Astrocyte (in vitro differentiated cells and primary cell): ENCODE measurements at regions not wholly inside any gene's neighbourhood (a gene's known extent, or its start where the extent isn't known, plus 50 kb on each side); places are given as distances from the start of the nearest gene placed in this dataset.
"Not testable (repeated sequence)": the region's sequence is repeated elsewhere in the genome, so short reads cannot be mapped to it uniquely, and the experiment has no call there.

Experiments
- DNase-seq: peaks from one replicate; pipeline ENCODE4 v3.0.0-alpha.2; 2010; ENCODE audit warnings: low read depth
- FAIRE-seq: peaks from 2 replicates; lab custom pipeline; 2011; peaks lifted over from hg19 to GRCh38; lab: Jason Lieb, UNC
- H2AFZ ChIP-seq: 2 replicates; pipeline ENCODE4 v1.6.0; 2012; ENCODE audit warnings: low read depth, low read length, inconsistent platforms
- H3K27ac ChIP-seq: 2 replicates; pipeline ENCODE4 v1.5.1; 2011; ENCODE audit warnings: low read depth, low read length, inconsistent platforms
- H3K27me3 ChIP-seq: 2 replicates; pipeline ENCODE4 v1.6.0; 2011; ENCODE audit warnings: low read length, inconsistent platforms; ENCODE audit not compliant: insufficient read depth
- H3K36me3 ChIP-seq: 2 replicates; pipeline ENCODE4 v1.5.1; 2011; ENCODE audit warnings: low read length, inconsistent platforms; ENCODE audit not compliant: insufficient read depth
- H3K4me1 ChIP-seq: 2 replicates; pipeline ENCODE4 v1.5.1; 2011; ENCODE audit warnings: low read length, inconsistent platforms; ENCODE audit not compliant: insufficient read depth
- H3K4me2 ChIP-seq: 2 replicates; pipeline ENCODE4 v1.6.0; 2012; ENCODE audit warnings: low read length, inconsistent platforms
- H3K4me3 ChIP-seq: 2 replicates; pipeline ENCODE4 v1.5.1; 2011; ENCODE audit warnings: low read depth, mild to moderate bottlenecking, low read length, inconsistent platforms; ENCODE audit not compliant: insufficient read depth
- H3K79me2 ChIP-seq: 2 replicates; pipeline ENCODE4 v1.6.0; 2012; ENCODE audit warnings: mild to moderate bottlenecking, low read length, inconsistent platforms; ENCODE audit not compliant: insufficient read depth
- H3K9ac ChIP-seq: 2 replicates; pipeline ENCODE4 v1.6.0; 2012; ENCODE audit warnings: mild to moderate bottlenecking, low read length, inconsistent platforms
- H3K9me3 ChIP-seq: 2 replicates; pipeline ENCODE4 v1.5.1; 2012; ENCODE audit warnings: low read depth, mild to moderate bottlenecking, low read length, inconsistent platforms; ENCODE audit not compliant: insufficient read depth
- H4K20me1 ChIP-seq: 2 replicates; pipeline ENCODE4 v1.6.0; 2012; ENCODE audit warnings: low read length, inconsistent platforms; ENCODE audit not compliant: insufficient read depth
- H3K27ac Mint-ChIP-seq: one replicate; pipeline ENCODE4 v1.8.0; 2021; ENCODE audit warnings: mild to moderate bottlenecking, mixed read lengths; ENCODE audit not compliant: unreplicated experiment
- H3K27me3 Mint-ChIP-seq: one replicate; pipeline ENCODE4 v1.8.0; 2021; ENCODE audit warnings: low read depth, mixed read lengths; ENCODE audit not compliant: unreplicated experiment
- H3K36me3 Mint-ChIP-seq: one replicate; pipeline ENCODE4 v1.8.0; 2021; ENCODE audit warnings: low read depth, mixed read lengths; ENCODE audit not compliant: unreplicated experiment
- H3K4me1 Mint-ChIP-seq: one replicate; pipeline ENCODE4 v1.8.0; 2021; ENCODE audit warnings: low read depth, mixed read lengths; ENCODE audit not compliant: unreplicated experiment
- H3K4me3 Mint-ChIP-seq: one replicate; pipeline ENCODE4 v1.8.0; 2021; ENCODE audit warnings: mild to moderate bottlenecking, moderate library complexity, mixed read lengths; ENCODE audit not compliant: unreplicated experiment
- H3K9me3 Mint-ChIP-seq: one replicate; pipeline ENCODE4 v1.8.0; 2021; ENCODE audit warnings: mild to moderate bottlenecking, mixed read lengths; ENCODE audit not compliant: unreplicated experiment
- EZH2 ChIP-seq: IDR thresholded peaks from 2 replicates; pipeline ENCODE4 v1.6.1; 2012; ENCODE audit warnings: mild to moderate bottlenecking, low read length, inconsistent platforms; ENCODE audit not compliant: insufficient read depth
- TF ChIP-seq, protein P1 (sequence below): IDR thresholded peaks from 2 replicates; pipeline ENCODE4 v1.5.1; 2011; ENCODE audit warnings: low read depth, mild to moderate bottlenecking, inconsistent platforms, low read length, moderate library complexity; ENCODE audit not compliant: insufficient read depth

DNA sequence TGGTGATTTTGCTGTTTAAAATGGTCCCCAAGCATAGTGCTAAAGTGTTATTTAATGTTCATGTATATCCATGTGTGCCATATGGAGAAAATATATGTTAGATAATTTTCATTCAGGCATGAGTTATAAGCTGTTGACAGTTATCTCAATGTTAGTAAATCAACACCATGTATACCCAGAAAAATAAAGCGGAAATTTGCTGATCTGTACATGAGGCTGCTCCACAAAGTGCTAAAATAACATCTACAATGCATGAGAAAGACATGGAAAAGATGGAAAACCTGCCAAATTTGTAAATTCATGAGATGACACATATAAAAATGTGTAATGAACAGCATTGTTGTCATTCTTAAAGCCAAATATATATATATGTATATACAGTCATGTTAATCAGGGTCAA is 1199.2 kb downstream of the FSCB start:
- TF ChIP-seq, protein P1, sequence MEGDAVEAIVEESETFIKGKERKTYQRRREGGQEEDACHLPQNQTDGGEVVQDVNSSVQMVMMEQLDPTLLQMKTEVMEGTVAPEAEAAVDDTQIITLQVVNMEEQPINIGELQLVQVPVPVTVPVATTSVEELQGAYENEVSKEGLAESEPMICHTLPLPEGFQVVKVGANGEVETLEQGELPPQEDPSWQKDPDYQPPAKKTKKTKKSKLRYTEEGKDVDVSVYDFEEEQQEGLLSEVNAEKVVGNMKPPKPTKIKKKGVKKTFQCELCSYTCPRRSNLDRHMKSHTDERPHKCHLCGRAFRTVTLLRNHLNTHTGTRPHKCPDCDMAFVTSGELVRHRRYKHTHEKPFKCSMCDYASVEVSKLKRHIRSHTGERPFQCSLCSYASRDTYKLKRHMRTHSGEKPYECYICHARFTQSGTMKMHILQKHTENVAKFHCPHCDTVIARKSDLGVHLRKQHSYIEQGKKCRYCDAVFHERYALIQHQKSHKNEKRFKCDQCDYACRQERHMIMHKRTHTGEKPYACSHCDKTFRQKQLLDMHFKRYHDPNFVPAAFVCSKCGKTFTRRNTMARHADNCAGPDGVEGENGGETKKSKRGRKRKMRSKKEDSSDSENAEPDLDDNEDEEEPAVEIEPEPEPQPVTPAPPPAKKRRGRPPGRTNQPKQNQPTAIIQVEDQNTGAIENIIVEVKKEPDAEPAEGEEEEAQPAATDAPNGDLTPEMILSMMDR: no peak
- no peak for TF ChIP-seq EZH2
- Histone ChIP-seq H3K36me3 (no peaks in the 10 kb centered on the region), H3K9me3 (no peaks in the 10 kb centered on the region), H2AFZ (no peak overlapping the region), H3K4me2 (no peak overlapping the region), H3K4me3 (no peak overlapping the region), H3K9ac (no peak overlapping the region), H3K79me2 (no peaks in the 10 kb centered on the region), H4K20me1 (no peaks in the 10 kb centered on the region), H3K27ac (no peak overlapping the region), H3K27me3 (no peaks in the 10 kb centered on the region), H3K4me1 (no peaks in the 10 kb centered on the region)
- H3K27me3 Mint-ChIP-seq: no peaks in the 10 kb centered on the region
- H3K36me3 Mint-ChIP-seq: no peaks in the 10 kb centered on the region
- FAIRE-seq (no peak), DNase-seq (no peak)
- no peaks in the 10 kb centered on the region for H3K4me1 Mint-ChIP-seq
- no peak overlapping the region for H3K4me3 Mint-ChIP-seq
- no peaks in the 10 kb centered on the region for H3K9me3 Mint-ChIP-seq
- H3K27ac Mint-ChIP-seq: no peak overlapping the region

DNA sequence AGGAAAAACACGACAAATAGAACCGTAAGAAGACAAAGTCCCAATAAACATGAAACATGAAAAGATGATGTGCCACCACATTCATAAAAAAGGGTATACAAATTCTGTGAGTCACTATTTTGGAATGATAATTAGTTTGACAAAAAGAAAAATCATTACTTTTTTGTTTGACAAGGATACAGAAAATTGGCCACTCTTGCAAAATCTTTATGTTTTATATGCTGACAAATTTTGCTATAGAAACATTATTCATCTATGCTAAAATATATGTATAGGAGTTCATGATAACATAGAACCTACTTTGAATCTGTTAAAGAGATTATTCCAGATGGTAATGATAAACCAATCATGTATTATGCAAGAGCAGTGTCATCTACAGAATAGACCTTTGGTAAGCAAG is 1201.0 kb downstream of the FSCB start:
- no peak for DNase-seq

DNA sequence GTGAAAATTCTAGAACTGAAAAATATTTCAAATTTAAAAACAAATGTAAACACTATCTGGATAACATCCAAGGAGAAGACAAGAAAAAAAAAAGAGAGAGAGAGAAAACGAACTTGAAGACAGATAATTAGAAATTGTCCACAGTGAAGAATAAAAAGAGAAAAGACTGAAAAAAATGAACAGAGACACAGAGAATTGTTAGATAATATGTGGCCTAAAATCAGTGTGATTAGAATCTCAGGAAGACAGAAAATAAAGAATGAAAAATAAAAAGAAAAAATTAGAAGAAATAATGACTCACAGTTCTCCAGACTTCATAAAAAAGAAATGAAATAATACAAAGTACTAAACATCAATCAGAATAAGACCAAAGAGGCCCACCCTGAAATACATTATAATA is 1209.3 kb downstream of the FSCB start:
- no peak overlapping the region for H3K9ac ChIP-seq
- no peak for TF ChIP-seq EZH2

More for the DNA sequence above, 1201.0 kb downstream of the FSCB start:
- Mint-ChIP-seq H3K4me1 (no peaks in the 10 kb centered on the region), H3K9me3 (no peaks in the 10 kb centered on the region), H3K27me3 (no peaks in the 10 kb centered on the region), H3K4me3 (no peak overlapping the region), H3K36me3 (no peaks in the 10 kb centered on the region), H3K27ac (no peak overlapping the region)
- Histone ChIP-seq H3K4me2 (no peak overlapping the region), H3K4me1 (no peaks in the 10 kb centered on the region), H3K4me3 (no peak overlapping the region), H3K27me3 (no peaks in the 10 kb centered on the region), H3K9ac (no peak overlapping the region), H3K9me3 (no peaks in the 10 kb centered on the region), H2AFZ (no peak overlapping the region), H3K79me2 (no peaks in the 10 kb centered on the region), H3K27ac (no peak overlapping the region), H3K36me3 (no peaks in the 10 kb centered on the region), H4K20me1 (no peaks in the 10 kb centered on the region)
- no peak for FAIRE-seq
- TF ChIP-seq, protein P1: no peak
- TF ChIP-seq EZH2: no peak

DNA sequence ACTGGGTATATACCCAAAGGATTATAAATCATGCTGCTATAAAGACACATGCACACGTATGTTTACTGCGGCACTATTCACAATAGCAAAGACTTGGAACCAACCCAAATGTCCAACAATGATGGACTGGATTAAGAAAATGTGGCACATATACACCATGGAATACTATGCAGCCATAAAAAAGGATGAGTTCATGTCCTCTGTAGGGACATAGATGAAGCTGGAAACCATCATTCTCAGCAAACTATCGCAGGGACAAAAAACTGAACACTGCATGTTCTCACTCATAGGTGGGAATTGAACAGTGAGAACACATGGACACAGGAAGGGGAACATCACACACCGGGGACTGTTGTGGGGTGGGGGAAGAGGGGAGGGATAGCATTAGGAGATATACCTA is 1211.0 kb downstream of the FSCB start:
- not testable (repeated sequence) for H3K9me3 Mint-ChIP-seq, H3K36me3 Mint-ChIP-seq

More for the DNA sequence above, 1209.3 kb downstream of the FSCB start:
- H3K4me1 Mint-ChIP-seq: no peaks in the 10 kb centered on the region
- Histone ChIP-seq H3K4me2 (no peak overlapping the region), H3K4me1 (no peaks in the 10 kb centered on the region), H3K9me3 (no peaks in the 10 kb centered on the region), H2AFZ (no peak overlapping the region), H4K20me1 (no peaks in the 10 kb centered on the region), H3K27me3 (no peaks in the 10 kb centered on the region), H3K4me3 (no peak overlapping the region), H3K36me3 (no peaks in the 10 kb centered on the region), H3K27ac (no peak overlapping the region), H3K79me2 (no peaks in the 10 kb centered on the region)
- FAIRE-seq: no peak
- H3K27ac Mint-ChIP-seq: no peak overlapping the region
- no peaks in the 10 kb centered on the region for H3K36me3 Mint-ChIP-seq
- no peaks in the 10 kb centered on the region for H3K9me3 Mint-ChIP-seq
- no peak overlapping the region for H3K4me3 Mint-ChIP-seq
- no peaks in the 10 kb centered on the region for H3K27me3 Mint-ChIP-seq
- DNase-seq: no peak

More for the DNA sequence above, 1211.0 kb downstream of the FSCB start:
- not testable (repeated sequence) for H3K27me3 Mint-ChIP-seq, H3K9ac ChIP-seq, H3K4me1 Mint-ChIP-seq, H3K79me2 ChIP-seq, H3K27me3 ChIP-seq, H4K20me1 ChIP-seq, H3K4me3 ChIP-seq, H3K27ac ChIP-seq, H3K4me3 Mint-ChIP-seq, H3K36me3 ChIP-seq, H3K4me2 ChIP-seq, H3K4me1 ChIP-seq, H2AFZ ChIP-seq, H3K27ac Mint-ChIP-seq, H3K9me3 ChIP-seq, DNase-seq, FAIRE-seq
